HEK293 (cell line): ENCODE measurements at regions not wholly inside any gene's neighbourhood (a gene's known extent, or its start where the extent isn't known, plus 50 kb on each side); places are given as distances from the start of the nearest gene placed in this dataset.

ENCODE experiments used
- CTCF ChIA-PET: fragments of 350-600 bp; formaldehyde crosslinking; extraction: SDS; loops from one replicate; lab custom pipeline; 2021; ENCODE audit warnings: antibody characterized with exemption; lab: Yijun Ruan, JAX
- POLR2A ChIA-PET: fragments of 300-600 bp; formaldehyde crosslinking; extraction: SDS; loops from one replicate; lab custom pipeline; 2020; ENCODE audit warnings: antibody characterized with exemption, inconsistent platforms; lab: Yijun Ruan, JAX
- H3K27ac ChIP-seq: fragments of 200-500 bp; sonication (Bioruptor generic); 2 replicates; pipeline ENCODE4 v1.5.1; 2014; ENCODE audit warnings: low read depth, low read length, control low read depth, inconsistent platforms; ENCODE audit errors: extremely low read depth
- H3K36me3 ChIP-seq, 2 experiments: fragments of 200-500 bp in 1 of 2; sonication (Bioruptor generic) in 1 of 2; 1 replicate in 1 of 2; 2 replicates in 1 of 2; pipeline ENCODE4 v1.5.1; 2014 to 2017; ENCODE audit warnings: inconsistent platforms in 2 of 2, low read length in 2 of 2; ENCODE audit not compliant: control insufficient read depth in 2 of 2, insufficient read depth in 1 of 2
- H3K4me1 ChIP-seq: fragments of 200-500 bp; sonication (Bioruptor generic); 2 replicates; pipeline ENCODE4 v1.5.1; 2014; ENCODE audit warnings: mild to moderate bottlenecking, low read length, inconsistent platforms; ENCODE audit not compliant: control insufficient read depth, insufficient read depth
- H3K4me3 ChIP-seq: 2 replicates; pipeline ENCODE4 v1.5.1; 2011; ENCODE audit warnings: low read depth, mild to moderate bottlenecking, control low read depth, low read length, moderate library complexity
- H3K9me3 ChIP-seq: fragments of 200-500 bp; sonication (Bioruptor generic); 2 replicates; pipeline ENCODE4 v1.5.1; 2014; ENCODE audit warnings: low read depth, low read length, inconsistent platforms; ENCODE audit not compliant: control insufficient read depth, insufficient read depth
- BCL11A ChIP-seq: fragments of 450-650 bp; formaldehyde crosslinking; IDR thresholded peaks from 2 replicates; pipeline ENCODE4 v1.5.1; 2016; ENCODE audit warnings: low read depth, missing biosample characterization, missing genetic modification characterization
- HOXA7 ChIP-seq: sonication (generic); formaldehyde crosslinking; IDR thresholded peaks from 2 replicates; pipeline ENCODE4 v1.8.1; 2022; ENCODE audit warnings: missing genetic modification reagents, borderline replicate concordance
- KLF16 ChIP-seq: fragments of 450-650 bp; formaldehyde crosslinking; IDR thresholded peaks from 2 replicates; pipeline ENCODE4 v1.5.1; 2017; ENCODE audit warnings: missing biosample characterization, missing genetic modification characterization
- KLF8 ChIP-seq: fragments of 450-650 bp; formaldehyde crosslinking; IDR thresholded peaks from 2 replicates; pipeline ENCODE4 v1.5.1; 2016; ENCODE audit warnings: missing biosample characterization, missing genetic modification characterization
- PRDM6 ChIP-seq: fragments of 450-650 bp; formaldehyde crosslinking; IDR thresholded peaks from 2 replicates; pipeline ENCODE4 v1.5.1; 2017; ENCODE audit warnings: missing biosample characterization, missing genetic modification characterization
- YY1 ChIP-seq: fragments of 450-650 bp; formaldehyde crosslinking; IDR thresholded peaks from 2 replicates; pipeline ENCODE4 v1.5.1; 2018; ENCODE audit warnings: missing biosample characterization, missing genetic modification characterization
- ZBTB21 ChIP-seq: fragments of 450-650 bp; formaldehyde crosslinking; IDR thresholded peaks from 2 replicates; pipeline ENCODE4 v1.5.1; 2017; ENCODE audit warnings: missing biosample characterization, missing genetic modification characterization
- ZFP69B ChIP-seq: fragments of 450-650 bp; formaldehyde crosslinking; IDR thresholded peaks from 2 replicates; pipeline ENCODE4 v1.5.1; 2016; ENCODE audit warnings: missing biosample characterization, missing genetic modification characterization
- ZNF114 ChIP-seq: fragments of 450-650 bp; formaldehyde crosslinking; IDR thresholded peaks from 2 replicates; pipeline ENCODE4 v1.5.0; 2017; ENCODE audit warnings: missing biosample characterization, missing genetic modification characterization
- ZNF148 ChIP-seq: fragments of 450-650 bp; formaldehyde crosslinking; IDR thresholded peaks from 2 replicates; pipeline ENCODE4 v1.5.0; 2017; ENCODE audit warnings: missing biosample characterization, missing genetic modification characterization, borderline replicate concordance
- ZNF174 ChIP-seq: fragments of 450-650 bp; formaldehyde crosslinking; IDR thresholded peaks from 2 replicates; pipeline ENCODE4 v1.5.0; 2017; ENCODE audit warnings: missing biosample characterization, mild to moderate bottlenecking, missing genetic modification characterization
- ZNF175 ChIP-seq: fragments of 450-650 bp; formaldehyde crosslinking; IDR thresholded peaks from 2 replicates; pipeline ENCODE4 v1.5.1; 2016; ENCODE audit warnings: missing biosample characterization, missing genetic modification characterization
- ZNF24 ChIP-seq: fragments of 450-650 bp; formaldehyde crosslinking; IDR thresholded peaks from 2 replicates; pipeline ENCODE4 v1.5.1; 2016; ENCODE audit warnings: missing biosample characterization, missing genetic modification characterization
- ZNF266 ChIP-seq: fragments of 450-650 bp; formaldehyde crosslinking; IDR thresholded peaks from 2 replicates; pipeline ENCODE4 v1.5.1; 2016; ENCODE audit warnings: missing biosample characterization, missing genetic modification characterization, low read depth
- ZNF341 ChIP-seq: fragments of 450-650 bp; formaldehyde crosslinking; IDR thresholded peaks from 2 replicates; pipeline ENCODE4; 2016; ENCODE audit warnings: low read depth, missing biosample characterization, missing genetic modification characterization
- ZNF354C ChIP-seq: fragments of 450-650 bp; formaldehyde crosslinking; IDR thresholded peaks from 2 replicates; pipeline ENCODE4 v1.5.1; 2016; ENCODE audit warnings: missing biosample characterization, missing genetic modification characterization, low read depth, borderline replicate concordance
- ZNF391 ChIP-seq: fragments of 450-650 bp; formaldehyde crosslinking; IDR thresholded peaks from 2 replicates; pipeline ENCODE4 v1.5.1; 2016; ENCODE audit warnings: low read depth, missing biosample characterization, missing genetic modification characterization, borderline replicate concordance
- ZNF473 ChIP-seq: fragments of 450-650 bp; formaldehyde crosslinking; IDR thresholded peaks from 2 replicates; pipeline ENCODE4 v1.5.1; 2017; ENCODE audit warnings: missing biosample characterization, missing genetic modification characterization
- ZNF510 ChIP-seq: fragments of 450-650 bp; formaldehyde crosslinking; IDR thresholded peaks from 2 replicates; pipeline ENCODE4 v1.5.1; 2018; ENCODE audit warnings: mild to moderate bottlenecking, missing genetic modification characterization, missing biosample characterization; ENCODE audit not compliant: insufficient replicate concordance
- ZNF521 ChIP-seq: fragments of 450-650 bp; formaldehyde crosslinking; IDR thresholded peaks from 2 replicates; pipeline ENCODE4 v1.5.1; 2017; ENCODE audit warnings: missing biosample characterization, mild to moderate bottlenecking, missing genetic modification characterization
- ZNF558 ChIP-seq: fragments of 450-650 bp; formaldehyde crosslinking; IDR thresholded peaks from 2 replicates; pipeline ENCODE4 v1.5.1; 2016; ENCODE audit warnings: missing biosample characterization, missing genetic modification characterization
- ZNF785 ChIP-seq: fragments of 450-650 bp; formaldehyde crosslinking; IDR thresholded peaks from 2 replicates; pipeline ENCODE4 v1.5.1; 2016; ENCODE audit warnings: missing biosample characterization, missing genetic modification characterization

DNA sequence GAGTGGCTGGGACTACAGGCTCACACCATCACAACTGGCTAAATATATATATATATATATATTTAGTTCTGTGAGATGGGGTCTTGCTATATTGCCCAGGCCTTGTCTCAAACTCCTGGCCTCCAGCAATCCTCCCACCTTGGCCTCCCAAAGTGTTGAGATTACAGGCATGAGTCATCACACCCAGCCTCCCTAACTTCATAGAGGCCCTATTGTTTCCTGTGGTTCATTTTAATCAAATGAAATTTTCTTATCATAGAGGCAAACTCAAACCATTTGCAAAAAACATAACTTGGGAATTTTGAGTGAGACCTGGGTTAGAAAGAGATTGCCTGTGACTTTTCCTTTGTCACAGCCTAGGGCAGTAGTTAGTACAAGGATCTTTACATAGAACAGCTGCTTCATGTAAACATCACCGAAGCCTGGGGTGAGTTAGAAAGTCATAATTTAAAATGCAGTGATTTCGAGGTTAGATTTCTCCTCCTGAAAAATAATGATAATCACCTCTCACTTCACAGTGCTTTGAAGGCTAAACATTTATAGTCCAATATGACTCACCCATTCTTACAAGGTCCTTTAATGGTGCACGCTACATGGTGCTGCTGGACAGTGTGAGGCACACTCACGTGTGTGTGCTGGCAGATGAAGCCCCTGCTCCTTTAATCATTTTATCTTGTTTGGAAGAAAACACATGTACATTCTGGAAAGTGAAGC, 188.9 kb downstream of the RHOU start:
- Histone ChIP-seq H3K36me3 (no peaks in the 10 kb centered on the region), H3K27ac (no peak overlapping the region), H3K4me3 (no peak overlapping the region), H3K9me3 (no peaks in the 10 kb centered on the region), H3K4me1 (no peaks in the 10 kb centered on the region)
- POLR2A ChIA-PET: no interaction called here
- TF ChIP-seq YY1 (tag by site-specific recombination) (no peak), ZNF174 (tag by site-specific recombination) (no peak), ZNF473 (tag by site-specific recombination) (no peak), BCL11A (no peak), ZBTB21 (tag by site-specific recombination) (no peak)
- CTCF ChIA-PET: no interaction called here

DNA sequence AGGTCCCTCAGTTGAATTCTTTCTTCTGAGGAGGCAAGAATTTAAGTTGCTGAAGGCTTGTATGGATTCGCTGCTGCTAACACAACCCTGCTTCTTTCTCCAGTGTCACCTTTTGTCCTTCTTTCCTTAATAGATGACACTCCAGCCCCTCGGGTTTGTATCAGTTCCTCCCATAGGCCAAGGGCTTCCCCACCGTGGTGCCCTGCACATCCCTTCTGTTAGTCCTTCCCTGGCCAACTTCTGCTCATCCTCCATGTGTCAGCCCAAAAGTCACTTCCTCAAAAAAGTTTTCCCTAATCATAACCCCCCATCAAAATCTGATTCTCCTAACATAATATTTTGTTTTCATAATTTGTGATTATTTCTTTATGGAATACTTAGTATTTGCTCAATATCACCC, 190.4 kb downstream of the RHOU start:
- POLR2A ChIA-PET: no interaction called here
- no peaks in the 10 kb centered on the region for H3K4me1 ChIP-seq
- no peak overlapping the region for H3K4me3 ChIP-seq
- H3K36me3 ChIP-seq: no peaks in the 10 kb centered on the region
- no peak for TF ChIP-seq PRDM6 (tag by site-specific recombination)
- TF ChIP-seq ZNF175: no peak
- TF ChIP-seq ZFP69B (tag by site-specific recombination): no peak
- no peak for TF ChIP-seq ZNF391 (tag by site-specific recombination)
- TF ChIP-seq ZNF521 (tag by site-specific recombination): no peak
- TF ChIP-seq ZNF114: no peak
- TF ChIP-seq ZNF266 (tag by site-specific recombination): no peak
- no peak for TF ChIP-seq KLF16
- no peak for TF ChIP-seq ZNF148 (tag by site-specific recombination)
- TF ChIP-seq ZNF558 (tag by site-specific recombination): no peak
- TF ChIP-seq ZNF354C (tag by site-specific recombination): no peak
- no peak for TF ChIP-seq ZNF24
- TF ChIP-seq ZNF510 (tag by site-specific recombination): no peak
- TF ChIP-seq ZNF341 (tag by site-specific recombination): no peak
- TF ChIP-seq HOXA7 (CRISPR knock-in tag): no peak
- no peak for TF ChIP-seq ZNF785
- TF ChIP-seq KLF8: no peak
- CTCF ChIA-PET: interaction anchor here (0.7 to 0.9 kb wide), 2 partner anchors 13 to 234 kb away, joined by 3 read pairs; no protein-coding TSS in a partner anchor
- H3K27ac ChIP-seq: no peak overlapping the region
- no peaks in the 10 kb centered on the region for H3K9me3 ChIP-seq
